ENCODE measurements at regions not wholly inside any gene's neighbourhood (a gene's known extent, or its start where the extent isn't known, plus 50 kb on each side); places are given as distances from the start of the nearest gene placed in this dataset.

GRCh38 chr1:221309723-221310122 is 430.5 kb downstream of the HLX start:
- no peaks in the 10 kb centered on the region for H3K27me3 ChIP-seq (ENCODE audit: control insufficient read depth, insufficient read depth, low read length)
- ChIA-PET POLR2A (no interaction called here), CTCF (interaction anchor here (0.5 kb wide), 1 partner anchor 499 kb away, joined by 3 read pairs; no protein-coding TSS in a partner anchor)
- no peak for TF ChIP-seq CTCF (IDR thresholded peaks at IDR 0.05; ENCODE audit: low read depth, low read length)
- no peak for DNase-seq (ENCODE audit: low read depth, low spot score)
- H3K9me3 ChIP-seq (ENCODE audit: control insufficient read depth, insufficient read depth, low read length): 0 out of 2 replicates have a peak, but pooled peaks cover 7% of the 10 kb centered on the region
- no peak overlapping the region for H3K27ac ChIP-seq (ENCODE audit: low read depth, low read length)
- no peak overlapping the region for H3K4me3 ChIP-seq (ENCODE audit: low read depth, low read length)

DNA sequence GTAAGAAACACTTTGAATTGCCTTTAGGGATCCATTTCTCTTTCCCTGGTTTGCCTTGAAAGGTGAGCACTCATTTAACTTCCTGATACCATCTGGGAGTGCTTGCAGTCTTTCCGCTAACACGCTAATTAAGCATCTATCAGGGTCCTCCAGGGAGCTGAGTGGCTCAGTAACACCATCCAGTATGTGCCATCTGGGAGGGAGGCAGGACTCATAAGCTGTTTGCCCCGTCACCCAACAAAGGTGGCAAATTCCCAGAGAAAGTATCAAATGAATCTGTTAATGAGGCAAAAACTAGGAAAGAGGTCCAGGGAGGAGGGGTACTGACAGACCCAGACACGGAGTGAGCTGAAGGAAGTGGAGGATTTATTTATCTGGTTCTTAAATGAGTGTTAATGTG is 430.9 kb downstream of the HLX start:
- ChIA-PET CTCF (interaction anchor here (0.5 kb wide), 1 partner anchor 500 kb away, joined by 3 read pairs; no protein-coding TSS in a partner anchor), POLR2A (no interaction called here)

GRCh38 chr1:221315330-221315729 is 426.6 kb downstream of the DUSP10 start:
- no peak for TF ChIP-seq CTCF (IDR thresholded peaks at IDR 0.05; ENCODE audit: low read depth, low read length)
- H3K9me3 ChIP-seq (ENCODE audit: control insufficient read depth, insufficient read depth, low read length): no peaks in the 10 kb centered on the region
- ChIA-PET POLR2A (no interaction called here), CTCF (interaction anchor here (0.5 to 1.2 kb wide), 2 partner anchors 51 to 540 kb away, joined by 4 to 6 read pairs; no protein-coding TSS in a partner anchor)
- H3K27ac ChIP-seq (ENCODE audit: low read depth, low read length): no peak overlapping the region
- DNase-seq (ENCODE audit: low read depth, low spot score): no peak
- H3K4me3 ChIP-seq (ENCODE audit: low read depth, low read length): no peak overlapping the region
- H3K27me3 ChIP-seq (ENCODE audit: control insufficient read depth, insufficient read depth, low read length): no peaks in the 10 kb centered on the region

More for the DNA sequence above, 430.9 kb downstream of the HLX start:
- TF ChIP-seq CTCF (IDR thresholded peaks at IDR 0.05; ENCODE audit: low read depth, low read length): no peak
- 0 out of 2 replicates have a peak, but pooled peaks cover 7% of the 10 kb centered on the region for H3K9me3 ChIP-seq (ENCODE audit: control insufficient read depth, insufficient read depth, low read length)
- no peak overlapping the region for H3K4me3 ChIP-seq (ENCODE audit: low read depth, low read length)
- H3K27ac ChIP-seq (ENCODE audit: low read depth, low read length): no peak overlapping the region
- DNase-seq (ENCODE audit: low read depth, low spot score): no peak
- H3K27me3 ChIP-seq (ENCODE audit: control insufficient read depth, insufficient read depth, low read length): no peaks in the 10 kb centered on the region

DNA sequence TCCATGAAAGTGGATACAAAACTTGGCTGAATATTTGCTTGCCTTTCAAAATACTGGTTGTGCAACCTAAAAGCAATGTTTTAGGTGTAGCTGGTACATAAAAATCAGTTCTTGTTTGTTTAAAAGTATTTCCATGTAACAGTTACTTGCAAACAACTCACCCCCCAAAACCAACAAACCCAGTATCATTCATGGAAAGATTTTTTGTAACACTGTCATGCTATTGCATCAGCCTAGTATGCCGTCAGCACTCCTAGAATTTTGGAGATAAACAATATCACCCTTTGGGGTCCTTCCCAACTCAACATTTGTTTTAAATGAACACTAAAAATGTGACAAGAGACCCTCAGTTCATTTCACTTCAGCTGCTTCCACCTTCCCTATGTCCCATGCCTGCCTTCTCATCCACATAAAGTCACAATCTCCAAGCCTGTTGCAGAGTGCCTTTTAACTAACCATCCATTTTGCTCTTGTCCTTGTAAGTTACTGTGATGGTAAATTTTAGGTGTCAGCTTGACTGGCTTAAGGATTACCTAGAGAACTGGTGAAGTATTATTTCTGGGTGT is 425.3 kb downstream of the DUSP10 start:
- POLR2A ChIA-PET: no interaction called here
- CTCF ChIA-PET: no interaction called here
- no peak overlapping the region for H3K27ac ChIP-seq (ENCODE audit: low read depth, low read length)
- no peak for DNase-seq (ENCODE audit: low read depth, low spot score)
- no peaks in the 10 kb centered on the region for H3K9me3 ChIP-seq (ENCODE audit: control insufficient read depth, insufficient read depth, low read length)
- TF ChIP-seq CTCF (IDR thresholded peaks at IDR 0.05; ENCODE audit: low read depth, low read length): no peak
- no peak overlapping the region for H3K4me3 ChIP-seq (ENCODE audit: low read depth, low read length)
- no peaks in the 10 kb centered on the region for H3K27me3 ChIP-seq (ENCODE audit: control insufficient read depth, insufficient read depth, low read length)

DNA sequence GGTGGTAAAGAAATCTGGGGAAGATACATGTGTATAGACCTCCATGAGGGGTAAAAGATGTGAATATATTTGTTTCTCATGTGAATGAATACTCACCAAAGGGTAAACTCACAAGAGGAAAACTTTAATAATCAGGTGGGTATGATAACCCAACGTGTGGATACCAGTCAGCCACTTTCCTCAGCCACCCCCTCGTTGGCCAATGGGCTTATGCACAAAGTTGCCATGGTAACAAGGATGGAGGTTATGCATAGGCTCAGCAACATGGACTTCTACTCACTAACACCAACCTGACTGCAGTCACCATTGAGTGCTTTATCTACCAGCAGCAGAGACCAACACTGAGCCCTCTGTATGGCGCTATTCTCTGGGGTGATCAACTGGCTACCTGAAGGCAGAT is 424.4 kb downstream of the DUSP10 start:
- Histone ChIP-seq H3K27me3 (ENCODE audit: control insufficient read depth, insufficient read depth, low read length) (no peaks in the 10 kb centered on the region), H3K27ac (ENCODE audit: low read depth, low read length) (no peak overlapping the region), H3K4me3 (ENCODE audit: low read depth, low read length) (no peak overlapping the region), H3K9me3 (ENCODE audit: control insufficient read depth, insufficient read depth, low read length) (no peaks in the 10 kb centered on the region)
- no peak for DNase-seq (ENCODE audit: low read depth, low spot score)
- TF ChIP-seq CTCF (IDR thresholded peaks at IDR 0.05; ENCODE audit: low read depth, low read length): no peak
- ChIA-PET POLR2A (no interaction called here), CTCF (no interaction called here)

Data from AG04450 (cell line).